Keratinocyte (primary cell): ENCODE measurements at regions not wholly inside any gene's neighbourhood (a gene's known extent, or its start where the extent isn't known, plus 50 kb on each side); places are given as distances from the start of the nearest gene placed in this dataset.

Source experiments
- DNase-seq: peaks from one replicate; pipeline ENCODE4 v3.0.0-alpha.2; 2011; ENCODE audit warnings: low read depth, missing footprints, low spot score
- FAIRE-seq: peaks from 2 replicates; lab custom pipeline; 2011; peaks lifted over from hg19 to GRCh38; lab: Jason Lieb, UNC
- H2AFZ ChIP-seq: 2 replicates; pipeline ENCODE4 v1.6.0; 2012; ENCODE audit warnings: low read length, control low read depth, inconsistent platforms; ENCODE audit not compliant: control insufficient read depth
- H3K27ac ChIP-seq: 2 replicates; pipeline ENCODE4 v1.5.1; 2011; ENCODE audit warnings: low read length; ENCODE audit not compliant: control insufficient read depth, insufficient read depth
- H3K27me3 ChIP-seq: 3 replicates; pipeline ENCODE4 v1.6.0; 2011; ENCODE audit warnings: low read length; ENCODE audit not compliant: control insufficient read depth, insufficient read depth; ENCODE audit errors: extremely low read depth
- H3K36me3 ChIP-seq, 2 experiments: 2 replicates in 1 of 2; 3 replicates in 1 of 2; pipeline ENCODE4 v1.5.1; 2011; ENCODE audit warnings: low read length in 2 of 2, mild to moderate bottlenecking in 1 of 2; ENCODE audit not compliant: control insufficient read depth in 2 of 2, insufficient read depth in 2 of 2; ENCODE audit errors: extremely low read depth in 1 of 2
- H3K4me1 ChIP-seq: 3 replicates; pipeline ENCODE4 v1.5.1; 2011; ENCODE audit warnings: low read length; ENCODE audit not compliant: control insufficient read depth, insufficient read depth; ENCODE audit errors: extremely low read depth
- H3K4me2 ChIP-seq: 3 replicates; pipeline ENCODE4 v1.6.0; 2011; ENCODE audit warnings: low read depth, low read length; ENCODE audit not compliant: control insufficient read depth, insufficient read depth; ENCODE audit errors: extremely low read depth
- H3K4me3 ChIP-seq, 3 experiments: fragments of 200-600 bp in 1 of 3; sonication (generic) in 1 of 3; 2 replicates in 2 of 3; 3 replicates in 1 of 3; pipeline ENCODE4 v1.5.1; 2011 to 2016; ENCODE audit warnings: low read length in 3 of 3, mild to moderate bottlenecking in 3 of 3, control low read depth in 2 of 3, inconsistent platforms in 1 of 3, low read depth in 1 of 3, mixed read lengths in 1 of 3, mixed run types in 1 of 3, moderate library complexity in 1 of 3; ENCODE audit not compliant: control insufficient read depth in 2 of 3, insufficient read depth in 2 of 3; ENCODE audit errors: extremely low read depth in 1 of 3
- H3K79me2 ChIP-seq: 2 replicates; pipeline ENCODE4 v1.6.0; 2012; ENCODE audit warnings: low read length; ENCODE audit not compliant: control insufficient read depth, insufficient read depth
- H3K9ac ChIP-seq: 3 replicates; pipeline ENCODE4 v1.6.0; 2011; ENCODE audit warnings: low read length; ENCODE audit not compliant: control insufficient read depth, insufficient read depth; ENCODE audit errors: extremely low read depth
- H3K9me1 ChIP-seq: 3 replicates; pipeline ENCODE4 v1.6.0; 2011; ENCODE audit warnings: low read length; ENCODE audit not compliant: control insufficient read depth, insufficient read depth; ENCODE audit errors: extremely low read depth
- H3K9me3 ChIP-seq: 2 replicates; pipeline ENCODE4 v1.5.1; 2012; ENCODE audit warnings: low read depth, low read length; ENCODE audit not compliant: control insufficient read depth
- H4K20me1 ChIP-seq: 3 replicates; pipeline ENCODE4 v1.6.0; 2011; ENCODE audit warnings: low read length; ENCODE audit not compliant: control insufficient read depth, insufficient read depth; ENCODE audit errors: extremely low read depth
- EZH2 ChIP-seq: IDR thresholded peaks from one replicate; pipeline ENCODE4 v1.6.1; 2012; ENCODE audit warnings: inconsistent platforms, mild to moderate bottlenecking, low read length, moderate library complexity
- dilution Hi-C: fragments of 300-500 bp; cut with MboI; formaldehyde crosslinking; loops from one replicate; pipeline ENCODE4 v1.7.0; 2020; ENCODE audit warnings: low sequenced_read_pairs; ENCODE audit not compliant: extremely low pct_ligation_motif_present
- TF ChIP-seq, protein P1 (sequence below), 3 experiments: IDR thresholded peaks in 1 of 3; conservative IDR thresholded peaks in 1 of 3; optimal IDR thresholded peaks in 1 of 3; 2 replicates in 2 of 3; 3 replicates in 1 of 3; pipeline versions ENCODE3 to v1.5.1; 2011; ENCODE audit warnings: low read length in 3 of 3, mild to moderate bottlenecking in 3 of 3, moderate library complexity in 2 of 3, control low read depth in 1 of 3, inconsistent platforms in 1 of 3; ENCODE audit not compliant: insufficient read depth in 2 of 3; ENCODE audit errors: extremely low read depth in 1 of 3

DNA sequence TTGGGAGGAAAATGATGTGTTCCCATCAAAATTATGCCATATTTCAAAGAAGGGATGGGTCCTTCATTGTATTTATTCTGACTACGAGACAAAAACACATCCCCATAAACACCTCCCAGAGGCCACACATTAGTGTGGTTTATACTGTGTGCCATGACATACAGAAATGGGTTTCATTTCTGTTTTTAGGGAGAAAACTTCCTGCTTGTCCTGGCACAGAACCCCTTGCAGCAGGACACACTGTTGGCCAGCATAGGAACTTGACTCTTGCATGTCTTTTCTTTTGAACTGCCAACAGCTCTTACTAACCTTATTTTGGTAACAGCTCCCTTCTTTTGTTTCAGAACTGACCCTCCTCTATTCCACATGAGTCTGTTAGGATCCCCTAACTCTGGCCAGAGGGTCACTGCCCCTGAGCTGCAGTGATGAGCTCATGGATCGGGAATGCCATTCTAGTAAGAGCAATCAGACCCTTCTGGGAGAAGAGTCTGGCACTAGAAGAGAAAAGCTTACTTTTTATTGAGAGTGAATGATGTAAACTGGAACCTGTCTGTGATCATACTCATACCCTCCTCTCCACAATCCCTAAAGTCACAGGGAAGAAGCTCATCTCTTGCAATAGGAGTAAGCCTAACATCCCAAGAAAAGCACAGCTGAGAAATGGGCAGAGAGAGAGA is 86.4 kb downstream of the SMIM20 start:
- no peaks in the 10 kb centered on the region for H3K9me3 ChIP-seq
- no peak for FAIRE-seq
- H3K4me2 ChIP-seq: no peak overlapping the region
- H3K9me1 ChIP-seq: no peaks in the 10 kb centered on the region
- no peak overlapping the region for H3K9ac ChIP-seq
- H2AFZ ChIP-seq: no peak overlapping the region
- H3K4me3 ChIP-seq: no peak overlapping the region
- H3K36me3 ChIP-seq: no peaks in the 10 kb centered on the region
- TF ChIP-seq EZH2: no peak
- TF ChIP-seq, protein P1, sequence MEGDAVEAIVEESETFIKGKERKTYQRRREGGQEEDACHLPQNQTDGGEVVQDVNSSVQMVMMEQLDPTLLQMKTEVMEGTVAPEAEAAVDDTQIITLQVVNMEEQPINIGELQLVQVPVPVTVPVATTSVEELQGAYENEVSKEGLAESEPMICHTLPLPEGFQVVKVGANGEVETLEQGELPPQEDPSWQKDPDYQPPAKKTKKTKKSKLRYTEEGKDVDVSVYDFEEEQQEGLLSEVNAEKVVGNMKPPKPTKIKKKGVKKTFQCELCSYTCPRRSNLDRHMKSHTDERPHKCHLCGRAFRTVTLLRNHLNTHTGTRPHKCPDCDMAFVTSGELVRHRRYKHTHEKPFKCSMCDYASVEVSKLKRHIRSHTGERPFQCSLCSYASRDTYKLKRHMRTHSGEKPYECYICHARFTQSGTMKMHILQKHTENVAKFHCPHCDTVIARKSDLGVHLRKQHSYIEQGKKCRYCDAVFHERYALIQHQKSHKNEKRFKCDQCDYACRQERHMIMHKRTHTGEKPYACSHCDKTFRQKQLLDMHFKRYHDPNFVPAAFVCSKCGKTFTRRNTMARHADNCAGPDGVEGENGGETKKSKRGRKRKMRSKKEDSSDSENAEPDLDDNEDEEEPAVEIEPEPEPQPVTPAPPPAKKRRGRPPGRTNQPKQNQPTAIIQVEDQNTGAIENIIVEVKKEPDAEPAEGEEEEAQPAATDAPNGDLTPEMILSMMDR (optimal IDR thresholded peaks at IDR 0.05 in 1 of 3, IDR thresholded peaks at IDR 0.05 in 1 of 3, conservative IDR thresholded peaks at IDR 0.05 in 1 of 3; ENCODE audit: extremely low read depth in 1 of 3, insufficient read depth in 2 of 3, low read length in 3 of 3): no peak
- H3K27me3 ChIP-seq: peaks cover 5% of the 10 kb centered on the region
- no peaks in the 10 kb centered on the region for H3K79me2 ChIP-seq
- H3K4me1 ChIP-seq: no peaks in the 10 kb centered on the region
- no peak for DNase-seq
- dilution Hi-C loops: no loop called here
- no peak overlapping the region for H3K27ac ChIP-seq
- no peaks in the 10 kb centered on the region for H4K20me1 ChIP-seq

DNA sequence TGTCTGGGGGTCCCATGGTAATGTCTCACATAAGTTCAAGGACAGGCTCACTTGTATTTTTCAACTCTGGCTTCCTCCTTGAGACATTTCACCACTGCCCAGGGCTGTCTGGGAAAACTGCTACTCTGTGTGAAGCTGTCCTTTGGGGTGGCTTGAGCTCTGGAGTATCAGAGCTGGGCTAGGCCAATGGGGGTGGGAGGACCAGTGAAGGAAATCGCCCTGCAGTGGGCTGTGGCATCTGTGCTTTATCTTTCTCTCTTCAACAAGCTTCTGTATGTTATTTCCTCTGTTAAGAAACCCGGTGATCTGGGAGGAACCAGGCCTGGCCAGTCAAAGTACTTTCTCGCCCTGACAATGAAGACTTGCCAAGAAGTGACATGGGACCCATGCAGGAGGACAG is 87.4 kb downstream of the SMIM20 start:
- no peak overlapping the region for H3K9ac ChIP-seq
- no peaks in the 10 kb centered on the region for H3K9me3 ChIP-seq
- H3K4me3 ChIP-seq: no peak overlapping the region
- H3K4me1 ChIP-seq: no peaks in the 10 kb centered on the region
- no peaks in the 10 kb centered on the region for H4K20me1 ChIP-seq
- no peak for DNase-seq
- peaks cover 5% of the 10 kb centered on the region for H3K27me3 ChIP-seq
- dilution Hi-C loops: no loop called here
- FAIRE-seq: no peak
- no peak for TF ChIP-seq EZH2
- TF ChIP-seq, protein P1 (optimal IDR thresholded peaks at IDR 0.05 in 1 of 3, IDR thresholded peaks at IDR 0.05 in 1 of 3, conservative IDR thresholded peaks at IDR 0.05 in 1 of 3; ENCODE audit: extremely low read depth in 1 of 3, insufficient read depth in 2 of 3, low read length in 3 of 3): no peak
- H3K4me2 ChIP-seq: no peak overlapping the region
- H2AFZ ChIP-seq: no peak overlapping the region
- no peaks in the 10 kb centered on the region for H3K79me2 ChIP-seq
- H3K36me3 ChIP-seq: no peaks in the 10 kb centered on the region
- no peaks in the 10 kb centered on the region for H3K9me1 ChIP-seq
- no peak overlapping the region for H3K27ac ChIP-seq
